Nephron (organoid): ENCODE measurements at regions not wholly inside any gene's neighbourhood (a gene's known extent, or its start where the extent isn't known, plus 50 kb on each side); places are given as distances from the start of the nearest gene placed in this dataset.

Source experiments
- H3K27ac Mint-ChIP-seq, 3 experiments: 2 replicates each; pipeline ENCODE4 v1.8.0; 2020; ENCODE audit warnings: mixed read lengths in 3 of 3, mild to moderate bottlenecking in 2 of 3, moderate library complexity in 1 of 3
- H3K27me3 Mint-ChIP-seq: 2 replicates; pipeline ENCODE4 v1.8.0; 2021; ENCODE audit warnings: low read depth, mild to moderate bottlenecking, moderate library complexity, mixed read lengths
- H3K36me3 Mint-ChIP-seq: 2 replicates; pipeline ENCODE4 v1.8.0; 2020; ENCODE audit warnings: low read depth, mixed read lengths
- H3K4me1 Mint-ChIP-seq: 2 replicates; pipeline ENCODE4 v1.8.0; 2020; ENCODE audit warnings: mixed read lengths
- H3K4me3 Mint-ChIP-seq, 3 experiments: 2 replicates each; pipeline ENCODE4 v1.8.0; 2020; ENCODE audit warnings: mild to moderate bottlenecking in 3 of 3, mixed read lengths in 3 of 3, moderate library complexity in 2 of 3
- H3K9me3 Mint-ChIP-seq: 2 replicates; pipeline ENCODE4 v1.8.0; 2020; ENCODE audit warnings: mixed read lengths
- CTCF ChIP-seq, 3 experiments: fragments of 200-600 bp; sonication (generic); IDR thresholded peaks; one replicate each; pipeline ENCODE4 v1.5.0; 2021; ENCODE audit warnings: antibody characterized with exemption in 3 of 3; ENCODE audit not compliant: unreplicated experiment in 3 of 3

DNA sequence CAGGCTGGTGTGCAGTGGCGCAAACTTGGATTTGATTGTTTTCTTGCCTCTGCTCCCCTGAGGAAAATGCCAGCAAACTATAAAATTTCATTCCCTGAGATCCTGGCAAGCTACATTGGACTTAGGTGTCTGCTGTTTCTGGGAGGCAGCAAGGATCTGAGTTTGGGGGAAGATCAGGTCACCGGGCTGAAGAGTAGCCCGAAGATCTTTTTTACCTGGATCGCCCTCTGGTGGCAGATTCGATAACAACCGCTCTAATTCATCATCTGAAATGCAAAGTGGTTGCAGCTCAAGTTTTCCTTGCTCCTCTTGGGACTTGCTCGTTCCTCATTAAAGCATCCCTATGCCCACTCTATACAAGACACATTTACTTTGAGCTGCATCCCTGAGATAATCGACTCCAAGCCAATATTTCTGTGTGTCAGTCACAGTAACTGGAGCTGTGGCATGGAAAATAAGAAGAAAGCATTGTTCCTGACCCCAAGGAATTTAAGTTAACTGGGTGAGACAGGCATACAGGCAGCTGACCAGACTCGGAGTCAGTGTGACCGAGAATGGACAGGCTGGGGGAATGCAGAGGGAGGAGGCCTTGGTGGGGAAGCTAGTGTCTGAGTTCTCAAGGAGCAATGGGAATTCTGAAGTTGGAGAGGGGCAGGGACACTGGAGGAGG is 131.8 kb upstream of the PROKR2 start:
- peaks cover 2% of the 10 kb centered on the region for H3K9me3 Mint-ChIP-seq
- no peak overlapping the region for H3K27ac Mint-ChIP-seq
- no peak overlapping the region for H3K4me3 Mint-ChIP-seq
- peaks cover 19% of the 10 kb centered on the region for H3K27me3 Mint-ChIP-seq
- no peaks in the 10 kb centered on the region for H3K4me1 Mint-ChIP-seq
- peak; percentile 60 to 73 (median 70) for TF ChIP-seq CTCF (IDR thresholded peaks at IDR 0.05; ENCODE audit: unreplicated experiment in 3 of 3)
- no peaks in the 10 kb centered on the region for H3K36me3 Mint-ChIP-seq

DNA sequence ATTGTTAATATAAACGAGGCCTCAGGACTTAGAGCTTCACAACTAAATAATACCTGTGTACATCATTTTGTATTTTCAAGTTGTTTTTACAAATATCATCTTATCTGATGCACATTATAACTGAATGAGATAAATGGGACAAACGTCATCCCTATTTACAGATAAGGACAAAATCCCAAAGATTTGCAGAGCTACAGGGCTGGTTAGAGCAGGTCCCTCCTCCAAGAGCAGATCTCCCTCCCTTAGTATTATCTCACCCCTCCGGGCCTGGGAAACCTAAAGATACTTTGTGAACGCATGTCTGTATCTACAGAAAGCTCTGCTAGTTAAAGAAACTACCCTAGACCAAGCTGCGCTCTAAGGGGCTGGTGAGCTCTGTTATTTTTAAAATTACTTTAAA is 130.4 kb upstream of the PROKR2 start:
- TF ChIP-seq CTCF (IDR thresholded peaks at IDR 0.05; ENCODE audit: unreplicated experiment in 3 of 3), result no peak
- no peak overlapping the region for H3K27ac Mint-ChIP-seq

DNA sequence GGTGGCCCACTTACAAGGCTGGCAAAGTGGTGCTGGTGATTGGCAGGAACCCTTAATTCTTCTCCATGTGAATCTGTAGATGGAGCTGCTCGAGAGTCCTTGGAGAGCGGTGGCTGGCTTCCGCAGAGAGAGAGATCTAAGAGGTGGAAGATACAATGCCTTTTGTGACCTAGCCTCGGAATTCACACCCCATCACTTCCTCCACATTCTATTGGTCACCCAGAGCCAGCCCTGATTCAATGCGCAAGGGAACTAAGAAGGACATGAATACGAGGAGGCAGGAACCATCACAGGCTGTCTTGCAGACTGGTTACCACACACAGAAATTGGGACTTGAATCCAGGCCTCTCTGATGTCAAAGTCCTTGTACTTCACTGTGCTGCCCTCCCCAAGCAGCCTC is 128.9 kb upstream of the PROKR2 start:
- Mint-ChIP-seq H3K27me3 (peaks cover 20% of the 10 kb centered on the region), H3K9me3 (no peaks in the 10 kb centered on the region), H3K36me3 (no peaks in the 10 kb centered on the region), H3K27ac (no peak overlapping the region), H3K4me3 (no peak overlapping the region), H3K4me1 (no peaks in the 10 kb centered on the region)
- TF ChIP-seq CTCF (IDR thresholded peaks at IDR 0.05; ENCODE audit: unreplicated experiment in 3 of 3), result no peak

More for the DNA sequence above, 130.4 kb upstream of the PROKR2 start:
- Mint-ChIP-seq H3K9me3 (peaks cover 2% of the 10 kb centered on the region), H3K4me3 (no peak overlapping the region), H3K4me1 (no peaks in the 10 kb centered on the region), H3K27me3 (peaks cover 19% of the 10 kb centered on the region), H3K36me3 (no peaks in the 10 kb centered on the region)

GRCh38 chr20:5442101-5442500 is 125.3 kb upstream of the PROKR2 start:
- Mint-ChIP-seq H3K4me1 (no peaks in the 10 kb centered on the region), H3K4me3 (no peak overlapping the region), H3K27me3 (peaks cover 19% of the 10 kb centered on the region), H3K36me3 (no peaks in the 10 kb centered on the region), H3K9me3 (no peaks in the 10 kb centered on the region), H3K27ac (no peak overlapping the region)
- TF ChIP-seq CTCF (IDR thresholded peaks at IDR 0.05; ENCODE audit: unreplicated experiment in 3 of 3), result no peak

DNA sequence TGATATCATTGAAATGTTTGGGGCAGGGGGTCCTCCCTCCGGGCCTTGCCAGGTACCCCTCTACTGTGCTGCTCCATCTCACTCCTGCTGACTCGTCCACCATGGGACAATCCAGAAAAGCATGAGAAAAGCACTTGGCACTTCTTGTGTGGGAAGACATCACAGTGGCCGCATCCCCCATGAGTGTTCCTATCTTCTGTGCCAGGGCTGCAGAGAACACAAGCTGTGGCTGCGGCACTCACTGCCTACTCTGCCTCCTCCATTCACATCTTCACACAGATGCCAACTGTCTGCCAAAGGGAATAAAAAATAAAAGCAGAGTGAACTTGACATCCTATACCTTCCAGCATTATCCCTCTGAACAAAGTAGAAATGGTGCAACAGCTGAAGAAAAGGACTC is 117.4 kb upstream of the PROKR2 start:
- H3K4me1 Mint-ChIP-seq, result no peaks in the 10 kb centered on the region
- H3K9me3 Mint-ChIP-seq, result no peaks in the 10 kb centered on the region

More for the DNA sequence above, 117.4 kb upstream of the PROKR2 start:
- no peak overlapping the region for H3K27ac Mint-ChIP-seq
- no peak overlapping the region for H3K4me3 Mint-ChIP-seq
- no peak for TF ChIP-seq CTCF (IDR thresholded peaks at IDR 0.05; ENCODE audit: unreplicated experiment in 3 of 3)
- H3K27me3 Mint-ChIP-seq, result peaks cover 3% of the 10 kb centered on the region
- H3K36me3 Mint-ChIP-seq, result no peaks in the 10 kb centered on the region
